NCI-H82 treated with DMSO at 0.1 percent for 48 hours (cell line): ENCODE measurements at regions not wholly inside any gene's neighbourhood (a gene's known extent, or its start where the extent isn't known, plus 50 kb on each side); places are given as distances from the start of the nearest gene placed in this dataset.

ENCODE experiments used
- DNase-seq: peaks from one replicate; lab custom pipeline; 2025; ENCODE audit not compliant: unreplicated experiment; lab: John Stamatoyannopoulos, UW

- DNase-seq = no peak
Observed at GRCh38 chr9:95627802-95628201, 111.0 kb upstream of the PTCH1 start.

- DNase-seq = no peak
Observed at GRCh38 chr9:95626885-95627558, 110.3 kb upstream of the PTCH1 start.

GRCh38 chr9:95626341-95626740 is 109.6 kb upstream of the PTCH1 start:
- no peak for DNase-seq

- no peak for DNase-seq
Observed at GRCh38 chr9:95623640-95624039, 106.9 kb upstream of the PTCH1 start.

GRCh38 chr9:95620722-95621121 is 104.0 kb upstream of the PTCH1 start:
- no peak for DNase-seq

- no peak for DNase-seq
Observed at GRCh38 chr9:95620314-95620713, 103.5 kb upstream of the PTCH1 start.

- no peak for DNase-seq
Observed at GRCh38 chr9:95615246-95615645, 98.5 kb upstream of the PTCH1 start.

GRCh38 chr9:95613670-95614069 is 96.9 kb upstream of the PTCH1 start:
- DNase-seq = no peak

GRCh38 chr9:95611354-95611753 is 94.6 kb upstream of the PTCH1 start:
- peak; percentile 47 for DNase-seq

GRCh38 chr9:95610006-95610785 is 93.4 kb upstream of the PTCH1 start:
- no peak for DNase-seq

- no peak for DNase-seq
Observed at GRCh38 chr9:95609426-95609825, 92.7 kb upstream of the PTCH1 start.

GRCh38 chr9:95608341-95608740 is 91.6 kb upstream of the PTCH1 start:
- no peak for DNase-seq

- no peak for DNase-seq
Observed at GRCh38 chr9:95607507-95607906, 90.7 kb upstream of the PTCH1 start.

- no peak for DNase-seq
Observed at GRCh38 chr9:95606489-95607350, 89.9 kb upstream of the PTCH1 start.

GRCh38 chr9:95605816-95606488 is 89.2 kb upstream of the PTCH1 start:
- DNase-seq = peak; percentile 10

- DNase-seq = no peak
Observed at GRCh38 chr9:95605101-95605500, 88.3 kb upstream of the PTCH1 start.

GRCh38 chr9:95598236-95598635 is 81.5 kb upstream of the PTCH1 start:
- no peak for DNase-seq

GRCh38 chr9:95595721-95596295 is 79.0 kb upstream of the PTCH1 start:
- DNase-seq = no peak

GRCh38 chr9:95592931-95593330 is 76.2 kb upstream of the PTCH1 start:
- DNase-seq = no peak

GRCh38 chr9:95588724-95589588 is 72.2 kb upstream of the PTCH1 start:
- no peak for DNase-seq
